Adrenal gland (tissue), 9 donors: ENCODE measurements at regions not wholly inside any gene's neighbourhood (a gene's known extent, or its start where the extent isn't known, plus 50 kb on each side); places are given as distances from the start of the nearest gene placed in this dataset.
A peak's percentile ranks its signal among the peaks of the same experiment; 100 is the strongest.

Experiments used
- DNase-seq, 7 donors: peaks; one replicate each; pipeline ENCODE4 v3.0.0-alpha.2; 2019 to 2020
- H3K27ac ChIP-seq, 5 donors: fragments of 200-600 bp; sonication (generic) in 4 of 5; 1 replicate in 3 of 5; 2 replicates in 2 of 5; pipeline versions ENCODE4 v1.5.1 to v1.8.0; 2016 to 2020; ENCODE audit warnings: mild to moderate bottlenecking in 1 of 5
- H3K27me3 ChIP-seq: fragments of 200-600 bp; 2 replicates; pipeline ENCODE4 v1.8.0; 2021
- H3K36me3 ChIP-seq, 2 donors: fragments of 200-600 bp; replicated peaks in 1 of 2; 1 replicate in 1 of 2; 2 replicates in 1 of 2; pipeline versions ENCODE4 v1.5.1 to v1.8.0; 2018 to 2022
- H3K4me1 ChIP-seq, 2 donors: fragments of 200-600 bp; replicated peaks in 1 of 2; 1 replicate in 1 of 2; 2 replicates in 1 of 2; pipeline versions ENCODE4 v1.5.1 to v1.8.0; 2018 to 2021
- H3K4me3 ChIP-seq, 4 donors: fragments of 200-600 bp; sonication (generic) in 3 of 4; one replicate each; pipeline ENCODE4 v1.5.1; 2016 to 2018
- H3K9me3 ChIP-seq, 3 donors: fragments of 200-600 bp; sonication (generic) in 1 of 3; replicated peaks in 1 of 3; 1 replicate in 2 of 3; 2 replicates in 1 of 3; pipeline versions ENCODE4 v1.5.1 to v1.8.0; 2016 to 2021
- POLR2A ChIP-seq, 2 donors: fragments of 450-650 bp; IDR thresholded peaks; one replicate each; pipeline ENCODE4 v1.6.1; 2017; ENCODE audit warnings: antibody characterized with exemption in 2 of 2, mild to moderate bottlenecking in 2 of 2, moderate library complexity in 1 of 2
- WGBS, 4 donors: extraction: QIAGEN DNeasy Blood & Tissue Kit in 2 of 4; methylation state at CpG; one replicate each; pipeline versions ENCODE4 v1.1.5 to v1.1.7; 2013 to 2017; 5-methylcytosine and 5-hydroxymethylcytosine counted together
- intact Hi-C, 2 donors: fragments of 100-400 bp; cut with DNase I; formaldehyde crosslinking; loops; one replicate each; pipeline versions ENCODE4 v1.14.1 to v1.15.0; 2022 to 2023
- TF ChIP-seq, protein P1 (sequence below), 6 experiments: fragments of 450-650 bp in 4 of 6; fragments of 200-600 bp in 2 of 6; sonication (generic) in 1 of 6; IDR thresholded peaks; 1 replicate in 5 of 6; 2 replicates in 1 of 6; pipeline versions ENCODE4 v1.5.1 to v1.8.0; 2016 to 2021; ENCODE audit warnings: antibody characterized with exemption in 6 of 6, mild to moderate bottlenecking in 2 of 6, moderate library complexity in 1 of 6
- donor health status: healthy with polysubstance abuse.
- donor health status: Bipolar disorder and iron deficiency.
- donor health status: DM: yes; HTN: yes; CAD: no.
- donor health status: DM: no; HTN: no; CAD: no.
- donor health status: DM: no; HTN: no; CAD: no.

DNA sequence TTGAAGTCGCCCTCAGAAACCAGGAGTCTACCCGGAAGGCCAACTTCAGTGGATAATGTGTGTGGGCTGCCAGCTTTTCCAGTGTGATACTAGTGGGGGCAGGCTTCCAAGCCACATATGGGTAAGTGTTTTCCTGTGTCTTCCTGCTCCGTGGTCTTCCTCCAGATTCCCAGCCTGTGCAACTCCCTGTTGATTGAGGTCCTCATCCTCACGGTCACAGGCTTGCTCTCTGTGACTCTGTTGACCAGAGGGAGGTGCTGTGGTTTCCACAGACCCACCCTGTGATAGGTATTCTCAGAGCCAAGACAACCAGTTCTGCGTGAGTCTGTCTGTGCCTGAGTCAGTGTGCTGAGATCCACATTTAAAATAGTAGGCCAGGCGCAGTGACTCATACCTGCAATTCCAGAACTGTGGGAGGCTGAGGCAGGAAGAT is 388.0 kb upstream of the IRX2 start:
- Histone ChIP-seq H3K27ac (no peak overlapping the region), H3K27me3 (no peaks in the 10 kb centered on the region), H3K4me1 (no peaks in the 10 kb centered on the region), H3K9me3 (no peaks in the 10 kb centered on the region), H3K36me3 (no peaks in the 10 kb centered on the region), H3K4me3 (no peak overlapping the region)
- peak in 1 of 7 donors; percentile 4 for DNase-seq
- 68 to 79% (median 74%) methylated on average over 4 to 6 of the region's 6 CpGs for whole genome bisulfite sequencing, 4 donors
- TF ChIP-seq POLR2A (IDR thresholded peaks at IDR 0.05), result no peak
- TF ChIP-seq, protein P1, sequence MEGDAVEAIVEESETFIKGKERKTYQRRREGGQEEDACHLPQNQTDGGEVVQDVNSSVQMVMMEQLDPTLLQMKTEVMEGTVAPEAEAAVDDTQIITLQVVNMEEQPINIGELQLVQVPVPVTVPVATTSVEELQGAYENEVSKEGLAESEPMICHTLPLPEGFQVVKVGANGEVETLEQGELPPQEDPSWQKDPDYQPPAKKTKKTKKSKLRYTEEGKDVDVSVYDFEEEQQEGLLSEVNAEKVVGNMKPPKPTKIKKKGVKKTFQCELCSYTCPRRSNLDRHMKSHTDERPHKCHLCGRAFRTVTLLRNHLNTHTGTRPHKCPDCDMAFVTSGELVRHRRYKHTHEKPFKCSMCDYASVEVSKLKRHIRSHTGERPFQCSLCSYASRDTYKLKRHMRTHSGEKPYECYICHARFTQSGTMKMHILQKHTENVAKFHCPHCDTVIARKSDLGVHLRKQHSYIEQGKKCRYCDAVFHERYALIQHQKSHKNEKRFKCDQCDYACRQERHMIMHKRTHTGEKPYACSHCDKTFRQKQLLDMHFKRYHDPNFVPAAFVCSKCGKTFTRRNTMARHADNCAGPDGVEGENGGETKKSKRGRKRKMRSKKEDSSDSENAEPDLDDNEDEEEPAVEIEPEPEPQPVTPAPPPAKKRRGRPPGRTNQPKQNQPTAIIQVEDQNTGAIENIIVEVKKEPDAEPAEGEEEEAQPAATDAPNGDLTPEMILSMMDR (IDR thresholded peaks at IDR 0.05), result no peak
- intact Hi-C loops, result no loop called here

DNA sequence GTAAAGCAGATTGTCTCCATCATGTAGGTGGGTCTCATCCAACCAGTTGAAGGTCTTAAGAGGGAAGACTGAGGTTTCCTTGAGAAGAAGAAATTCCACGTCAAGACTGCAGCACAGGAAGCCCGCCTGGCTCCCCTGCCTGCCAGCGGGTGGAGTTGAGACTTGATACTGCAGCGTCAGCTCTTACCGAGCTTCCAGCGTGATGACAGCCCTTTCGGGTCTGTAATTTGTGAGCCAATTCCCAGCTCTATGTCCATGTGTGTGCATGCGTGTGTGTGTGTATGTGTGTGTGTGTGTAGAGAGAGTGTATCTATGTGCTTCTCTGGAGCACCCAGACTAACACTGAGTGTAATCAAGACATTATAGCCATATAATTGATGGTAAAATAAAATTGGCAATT is 379.7 kb upstream of the IRX2 start:
- no peaks in the 10 kb centered on the region for H3K9me3 ChIP-seq
- WGBS, 4 donors, result 35 to 63% (median 50%) methylated on average over 3 to 8 of the region's 8 CpGs
- TF ChIP-seq, protein P1 (IDR thresholded peaks at IDR 0.05), result no peak
- no peak for TF ChIP-seq POLR2A (IDR thresholded peaks at IDR 0.05)
- H3K27me3 ChIP-seq, result no peaks in the 10 kb centered on the region
- H3K4me1 ChIP-seq, result no peaks in the 10 kb centered on the region
- no peak overlapping the region for H3K27ac ChIP-seq
- DNase-seq, result no peak
- intact Hi-C loops, result no loop called here
- no peak overlapping the region for H3K4me3 ChIP-seq
- H3K36me3 ChIP-seq, result no peaks in the 10 kb centered on the region

DNA sequence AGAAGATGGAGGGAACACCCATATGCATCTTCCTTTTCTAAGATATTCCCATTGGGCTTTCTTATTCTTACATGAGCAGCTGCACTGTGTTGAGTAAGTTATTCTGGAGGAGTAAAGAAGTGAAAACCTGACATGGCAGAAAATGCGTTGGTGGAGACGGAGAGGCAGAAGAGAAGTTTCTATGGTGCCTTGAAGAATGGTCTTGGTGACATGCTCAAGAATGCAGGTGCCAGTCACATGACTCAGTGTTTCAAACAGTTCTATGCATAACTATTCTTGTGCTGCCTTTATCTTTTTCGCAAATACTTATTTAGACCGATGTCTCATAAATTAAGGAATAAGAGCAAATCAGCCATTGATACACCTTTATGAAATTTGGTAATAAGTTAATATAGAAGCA is 377.8 kb upstream of the IRX2 start:
- no peaks in the 10 kb centered on the region for H3K9me3 ChIP-seq
- intact Hi-C loops, result no loop called here
- H3K36me3 ChIP-seq, result no peaks in the 10 kb centered on the region
- no peaks in the 10 kb centered on the region for H3K27me3 ChIP-seq
- no peak overlapping the region for H3K27ac ChIP-seq
- TF ChIP-seq POLR2A (IDR thresholded peaks at IDR 0.05), result no peak
- TF ChIP-seq, protein P1 (IDR thresholded peaks at IDR 0.05), result no peak
- no peak overlapping the region for H3K4me3 ChIP-seq
- DNase-seq, result peak in 1 of 7 donors; percentile 9
- no peaks in the 10 kb centered on the region for H3K4me1 ChIP-seq
- WGBS, 4 donors, result 82 to 86% (median 84%) methylated on average over 4 of the region's 4 CpGs

DNA sequence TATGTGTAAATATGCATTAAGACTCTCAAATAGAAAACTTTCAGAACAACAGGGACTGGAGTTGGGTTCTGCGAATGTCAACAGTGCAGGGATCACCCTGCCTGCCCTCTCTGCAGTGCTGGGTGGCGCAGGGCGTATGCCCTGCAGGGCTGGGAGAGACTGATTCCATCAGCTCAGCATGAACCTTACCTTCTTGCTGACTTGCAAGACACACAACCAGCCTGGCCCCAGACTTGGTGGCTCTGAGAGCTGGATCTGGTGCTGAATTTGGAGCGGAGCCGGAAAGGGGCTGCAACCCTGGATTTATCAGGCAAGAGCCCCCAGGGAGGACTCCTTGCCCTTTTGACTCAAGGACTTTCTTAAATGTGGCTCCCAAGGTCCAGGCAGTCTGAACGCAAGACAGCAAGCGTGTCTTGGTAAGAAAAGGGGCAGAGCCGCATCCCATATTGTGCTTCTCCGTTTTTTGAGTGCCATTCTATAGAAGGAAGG is 376.0 kb upstream of the IRX2 start:
- Histone ChIP-seq H3K27me3 (no peaks in the 10 kb centered on the region), H3K4me1 (no peaks in the 10 kb centered on the region), H3K9me3 (no peaks in the 10 kb centered on the region), H3K27ac (no peak overlapping the region), H3K36me3 (no peaks in the 10 kb centered on the region), H3K4me3 (no peak overlapping the region)
- TF ChIP-seq, protein P1 (IDR thresholded peaks at IDR 0.05), result no peak
- TF ChIP-seq POLR2A (IDR thresholded peaks at IDR 0.05), result no peak
- WGBS, 4 donors, result 73 to 80% (median 79%) methylated on average over 7 to 9 of the region's 9 CpGs
- DNase-seq, result peak in 1 of 7 donors; percentile 20
- intact Hi-C loops, result no loop called here
